LNCaP clone FGC (cell line): ENCODE measurements at regions not wholly inside any gene's neighbourhood (a gene's known extent, or its start where the extent isn't known, plus 50 kb on each side); places are given as distances from the start of the nearest gene placed in this dataset.
"Not testable (repeated sequence)": the region's sequence is repeated elsewhere in the genome, so short reads cannot be mapped to it uniquely, and the experiment has no call there.

Experiments
- DNase-seq: peaks from one replicate; pipeline ENCODE4 v3.0.0-alpha.2; 2011; ENCODE audit warnings: low read depth
- H3K4me3 ChIP-seq: 2 replicates; pipeline ENCODE4 v1.5.1; 2011; ENCODE audit warnings: mild to moderate bottlenecking, low read depth, low read length, control low read depth
- TF ChIP-seq, protein P1 (sequence below): IDR thresholded peaks from 2 replicates; pipeline ENCODE4 v1.5.1; 2012; ENCODE audit warnings: mild to moderate bottlenecking; ENCODE audit not compliant: control insufficient read depth, insufficient read depth; ENCODE audit errors: extremely low read depth

DNA sequence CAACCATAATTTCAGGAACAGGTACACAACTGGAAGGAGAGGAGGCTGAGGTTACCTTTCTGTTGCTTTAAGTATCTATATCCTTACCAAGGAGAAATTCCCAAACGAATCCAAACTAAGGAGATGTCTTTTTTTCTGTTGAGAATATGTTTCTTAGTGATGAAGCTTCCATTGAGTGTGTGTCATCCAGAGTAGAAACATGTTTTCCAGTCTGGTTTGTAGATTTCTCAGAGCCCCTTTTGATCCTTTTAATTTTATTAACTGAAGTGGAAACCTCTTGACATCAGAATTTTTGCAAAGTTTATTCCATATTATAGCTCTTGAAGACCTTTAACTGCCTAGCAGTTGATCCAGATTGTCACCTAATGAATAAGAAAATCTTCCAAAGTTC, 207.1 kb upstream of the FERD3L start:
- TF ChIP-seq, protein P1, sequence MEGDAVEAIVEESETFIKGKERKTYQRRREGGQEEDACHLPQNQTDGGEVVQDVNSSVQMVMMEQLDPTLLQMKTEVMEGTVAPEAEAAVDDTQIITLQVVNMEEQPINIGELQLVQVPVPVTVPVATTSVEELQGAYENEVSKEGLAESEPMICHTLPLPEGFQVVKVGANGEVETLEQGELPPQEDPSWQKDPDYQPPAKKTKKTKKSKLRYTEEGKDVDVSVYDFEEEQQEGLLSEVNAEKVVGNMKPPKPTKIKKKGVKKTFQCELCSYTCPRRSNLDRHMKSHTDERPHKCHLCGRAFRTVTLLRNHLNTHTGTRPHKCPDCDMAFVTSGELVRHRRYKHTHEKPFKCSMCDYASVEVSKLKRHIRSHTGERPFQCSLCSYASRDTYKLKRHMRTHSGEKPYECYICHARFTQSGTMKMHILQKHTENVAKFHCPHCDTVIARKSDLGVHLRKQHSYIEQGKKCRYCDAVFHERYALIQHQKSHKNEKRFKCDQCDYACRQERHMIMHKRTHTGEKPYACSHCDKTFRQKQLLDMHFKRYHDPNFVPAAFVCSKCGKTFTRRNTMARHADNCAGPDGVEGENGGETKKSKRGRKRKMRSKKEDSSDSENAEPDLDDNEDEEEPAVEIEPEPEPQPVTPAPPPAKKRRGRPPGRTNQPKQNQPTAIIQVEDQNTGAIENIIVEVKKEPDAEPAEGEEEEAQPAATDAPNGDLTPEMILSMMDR, result no peak
- no peak for DNase-seq
- H3K4me3 ChIP-seq, result no peak overlapping the region

DNA sequence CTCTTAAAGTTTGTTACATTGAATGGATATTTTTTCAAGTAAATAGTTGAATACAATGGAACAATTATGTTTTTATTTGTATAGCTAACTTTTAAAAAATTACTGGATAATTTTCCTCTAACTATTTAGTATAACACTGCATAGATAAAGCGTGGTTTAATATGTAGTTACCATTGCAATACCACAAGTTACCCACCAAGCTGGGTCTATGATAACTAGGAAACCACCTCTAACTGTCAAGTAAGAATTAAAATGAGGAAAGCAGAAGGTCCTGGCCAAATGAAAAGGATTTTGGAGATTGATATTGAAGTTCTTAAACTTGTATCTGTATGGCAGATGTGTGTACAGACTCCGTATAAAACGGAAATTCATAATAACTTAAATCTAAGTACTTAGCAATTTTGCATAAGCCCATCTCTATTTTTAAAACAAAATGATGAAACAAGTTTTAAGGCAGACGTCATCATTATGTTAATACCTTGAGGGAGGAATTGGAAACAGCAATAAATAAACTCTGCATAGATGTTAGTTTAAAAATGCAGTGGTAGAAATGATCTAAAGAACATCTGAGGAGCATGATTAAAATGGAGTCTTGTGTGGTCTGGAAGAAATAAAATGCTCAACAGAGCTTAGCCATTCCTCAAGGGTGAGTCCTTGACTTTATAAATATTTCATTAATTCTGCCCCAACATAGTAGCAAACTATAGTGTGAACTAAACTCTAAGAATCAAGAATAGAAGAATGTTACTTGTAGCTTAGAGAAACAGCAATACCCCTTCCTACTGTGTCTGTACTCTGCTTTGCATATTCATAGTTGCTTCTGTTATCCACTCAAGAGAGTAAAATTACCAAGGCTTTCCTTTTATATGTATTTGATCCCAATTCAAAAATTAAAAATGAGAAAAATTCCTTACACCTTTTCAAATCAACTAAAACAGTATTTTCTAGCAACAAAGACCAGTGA, 206.4 kb upstream of the FERD3L start:
- no peak for DNase-seq
- H3K4me3 ChIP-seq, result no peak overlapping the region
- TF ChIP-seq, protein P1, result no peak

DNA sequence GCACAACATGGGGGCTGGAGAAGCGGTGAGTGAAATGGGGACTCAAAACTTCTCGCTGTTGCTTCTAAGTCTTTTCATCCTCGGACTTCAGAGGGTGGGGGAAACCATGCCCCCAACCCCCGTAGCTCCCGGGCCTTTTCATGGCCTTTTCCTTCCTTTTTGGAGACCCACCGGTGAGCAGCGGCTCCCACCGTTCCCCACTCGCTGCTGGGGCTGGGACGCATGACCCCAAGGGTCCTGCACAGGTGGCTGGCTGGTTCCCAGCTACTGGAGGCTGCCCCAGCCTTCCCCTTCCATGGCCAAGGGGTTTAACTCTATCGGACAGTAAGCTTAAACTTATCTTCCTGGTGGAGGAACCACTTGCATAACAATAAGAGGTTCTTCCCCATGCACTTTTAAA, 194.3 kb upstream of the FERD3L start:
- DNase-seq, result no peak
- TF ChIP-seq, protein P1, result no peak
- H3K4me3 ChIP-seq, result no peak overlapping the region

DNA sequence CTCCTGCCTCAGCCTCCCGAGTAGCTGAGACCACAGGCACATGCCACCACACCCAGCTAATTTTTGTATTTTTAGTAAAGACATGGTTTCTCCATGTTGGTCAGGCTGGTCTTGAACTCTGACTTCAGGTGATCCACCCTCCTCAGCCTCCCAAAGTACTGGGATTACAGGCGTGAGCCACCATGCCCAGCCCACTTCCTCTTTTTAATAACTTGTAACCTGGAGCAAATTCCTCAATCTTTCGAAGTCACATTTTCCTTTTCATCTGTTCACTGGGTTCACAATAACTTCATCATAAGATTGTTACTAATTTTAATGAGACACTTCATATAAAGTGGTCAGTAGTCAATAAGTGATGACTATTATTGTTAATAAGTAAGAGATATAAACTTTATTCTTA, 193.3 kb upstream of the FERD3L start:
- H3K4me3 ChIP-seq, DNase-seq: not testable (repeated sequence)

DNA sequence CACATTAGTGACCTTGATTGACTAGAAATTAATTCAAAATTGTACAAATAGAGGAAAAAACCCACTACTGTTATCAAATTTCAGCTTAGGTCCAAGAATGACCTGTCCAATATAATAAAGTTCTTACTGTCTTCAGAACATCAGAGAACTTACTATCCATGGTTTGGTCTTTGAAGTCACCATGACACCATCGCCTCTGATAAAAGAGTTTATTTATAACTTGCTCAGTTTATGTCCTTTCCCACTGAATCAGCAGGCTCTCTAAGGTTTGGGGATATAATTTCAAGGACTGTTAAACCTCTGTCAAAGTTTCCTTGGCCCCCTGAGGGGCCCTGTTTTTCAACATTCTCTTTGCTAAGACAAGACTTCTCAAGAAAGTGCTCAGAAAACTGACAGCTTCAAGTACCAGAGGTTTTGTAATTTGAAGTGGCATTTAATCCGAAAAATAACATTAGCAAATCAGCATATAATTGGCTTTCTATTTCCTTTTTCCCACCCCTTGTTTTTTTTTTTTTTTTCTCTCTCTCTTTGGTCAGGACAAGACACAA, 191.7 kb upstream of the FERD3L start:
- H3K4me3 ChIP-seq, result no peak overlapping the region
- TF ChIP-seq, protein P1, result no peak
- no peak for DNase-seq

DNA sequence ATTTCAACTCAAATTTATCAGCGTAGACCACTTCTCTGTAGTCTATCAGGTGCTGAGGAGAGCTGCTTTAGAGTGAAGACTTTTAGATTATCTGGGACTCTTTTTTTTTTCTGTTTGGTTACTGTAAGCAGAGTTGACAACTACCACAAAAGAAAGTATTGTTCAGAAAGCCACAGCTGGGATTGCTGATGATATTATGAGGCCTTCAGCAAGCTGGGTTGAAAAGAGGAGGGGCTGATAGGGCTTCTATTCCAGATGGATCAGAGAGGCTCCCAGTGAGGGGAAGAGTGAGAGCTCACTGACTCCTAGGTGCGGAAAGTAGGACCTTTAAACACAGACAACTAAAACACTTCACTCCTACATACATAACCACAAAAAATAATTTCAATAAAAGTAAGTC, 188.5 kb upstream of the FERD3L start:
- H3K4me3 ChIP-seq, result no peak overlapping the region
- TF ChIP-seq, protein P1, result no peak
- no peak for DNase-seq

DNA sequence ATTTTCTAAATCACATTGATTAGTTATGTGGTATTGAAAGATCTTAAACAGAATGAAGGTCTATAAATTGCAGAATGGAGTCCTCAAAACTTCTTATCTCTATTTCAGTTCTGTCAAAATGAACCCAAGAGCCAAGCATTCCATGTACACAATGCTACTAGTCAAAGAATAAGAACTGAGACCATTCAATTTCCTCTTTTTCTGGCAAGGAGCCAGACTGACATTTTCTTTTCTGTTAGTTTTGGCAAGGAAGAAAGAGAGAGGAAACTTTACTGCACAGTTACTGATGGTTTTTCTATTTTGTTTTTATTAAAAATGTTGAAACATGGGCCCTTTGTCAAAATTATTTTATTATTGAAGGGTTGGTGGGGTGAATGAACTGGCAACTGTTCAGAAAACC, 181.8 kb upstream of the FERD3L start:
- no peak for DNase-seq
- TF ChIP-seq, protein P1, result no peak
- no peak overlapping the region for H3K4me3 ChIP-seq
